Endothelial cell of umbilical vein (primary cell): ENCODE measurements at regions not wholly inside any gene's neighbourhood (a gene's known extent, or its start where the extent isn't known, plus 50 kb on each side); places are given as distances from the start of the nearest gene placed in this dataset.
A peak's percentile ranks its signal among the peaks of the same experiment; 100 is the strongest.

ENCODE experiments used
- BruUV-seq: library from RNA; stranded (reverse); fragments of 400-500 nt; replicated peaks from 2 replicates; lab custom pipeline; 2021; lab: Mats Ljungman, UMichigan
- CTCF ChIA-PET: fragments of 300-600, 350-600 bp; sonication (Branson Sonifier 250); formaldehyde crosslinking; loops from one replicate; lab custom pipeline; 2021; ENCODE audit warnings: antibody characterized with exemption, inconsistent platforms; lab: Charles Lee
- POLR2A ChIA-PET: fragments of 300-600, 350-600 bp; sonication (Branson Sonifier 250); formaldehyde crosslinking; loops from one replicate; lab custom pipeline; 2021; ENCODE audit warnings: antibody characterized with exemption, inconsistent platforms; lab: Charles Lee
- DNase-seq: peaks from one replicate; pipeline ENCODE4 v3.0.0-alpha.2; 2011; ENCODE audit warnings: low read depth, low spot score
- FAIRE-seq: peaks from 2 replicates; lab custom pipeline; 2011; peaks lifted over from hg19 to GRCh38; lab: Jason Lieb, UNC
- H2AFZ ChIP-seq: 2 replicates; pipeline ENCODE4 v1.6.0; 2012; ENCODE audit warnings: low read depth, low read length, control low read depth, inconsistent platforms
- H3K27ac ChIP-seq: 2 replicates; pipeline ENCODE4 v1.5.1; 2011; ENCODE audit warnings: low read depth, mild to moderate bottlenecking, control low read depth, low read length, moderate library complexity; ENCODE audit not compliant: insufficient read depth
- H3K27me3 ChIP-seq, 2 experiments: 2 replicates each; pipeline versions ENCODE4 v1.6.0 to v1.6.1; 2011; ENCODE audit warnings: low read length in 2 of 2, mixed read lengths in 1 of 2; ENCODE audit not compliant: control insufficient read depth in 2 of 2, insufficient read depth in 2 of 2
- H3K36me3 ChIP-seq, 2 experiments: 2 replicates in 1 of 2; 3 replicates in 1 of 2; pipeline ENCODE4 v1.5.1; 2011; ENCODE audit warnings: low read length in 2 of 2, mild to moderate bottlenecking in 1 of 2, moderate library complexity in 1 of 2; ENCODE audit not compliant: control insufficient read depth in 2 of 2, insufficient read depth in 2 of 2; ENCODE audit errors: extremely low read depth in 1 of 2
- H3K4me1 ChIP-seq: 3 replicates; pipeline ENCODE4 v1.5.1; 2011; ENCODE audit warnings: mild to moderate bottlenecking, low read length; ENCODE audit not compliant: control insufficient read depth, insufficient read depth; ENCODE audit errors: extremely low read depth
- H3K4me2 ChIP-seq: 2 replicates; pipeline ENCODE4 v1.6.1; 2011; ENCODE audit warnings: low read length, control low read depth, mixed read lengths; ENCODE audit not compliant: insufficient read depth
- H3K4me3 ChIP-seq, 3 experiments: fragments of 200-600 bp in 1 of 3; sonication (generic), shearing (Covaris generic) in 1 of 3; replicated peaks in 1 of 3; 2 replicates each; pipeline ENCODE4 v1.5.1; 2011 to 2016; ENCODE audit warnings: control low read depth in 3 of 3, low read length in 3 of 3, mild to moderate bottlenecking in 2 of 3, inconsistent platforms in 1 of 3, low read depth in 1 of 3, moderate library complexity in 1 of 3; ENCODE audit not compliant: insufficient read depth in 1 of 3
- H3K79me2 ChIP-seq: 2 replicates; pipeline ENCODE4 v1.6.0; 2012; ENCODE audit warnings: low read length, inconsistent platforms; ENCODE audit not compliant: control insufficient read depth, insufficient read depth
- H3K9ac ChIP-seq: replicated peaks from 2 replicates; pipeline ENCODE3; 2011; ENCODE audit warnings: low read length, control low read depth; ENCODE audit not compliant: insufficient read depth; ENCODE audit errors: extremely low read depth
- H3K9me1 ChIP-seq: replicated peaks from 3 replicates; pipeline ENCODE4 v1.6.0; 2011; ENCODE audit warnings: mild to moderate bottlenecking, low read length; ENCODE audit not compliant: control insufficient read depth, insufficient read depth; ENCODE audit errors: extremely low read depth
- H3K9me3 ChIP-seq: replicated peaks from 2 replicates; pipeline ENCODE4 v1.5.1; 2012; ENCODE audit warnings: low read length, inconsistent platforms; ENCODE audit not compliant: control insufficient read depth, insufficient read depth
- H4K20me1 ChIP-seq: replicated peaks from 2 replicates; pipeline ENCODE3; 2011; ENCODE audit warnings: mild to moderate bottlenecking, low read length; ENCODE audit not compliant: control insufficient read depth, insufficient read depth; ENCODE audit errors: extremely low read depth
- FOS ChIP-seq: IDR thresholded peaks from 2 replicates; pipeline ENCODE4 v1.6.1; 2011; ENCODE audit warnings: mild to moderate bottlenecking, low read length, moderate library complexity, borderline replicate concordance; ENCODE audit not compliant: insufficient read depth
- JUN ChIP-seq: IDR thresholded peaks from 2 replicates; pipeline ENCODE4 v1.6.1; 2011; ENCODE audit warnings: borderline replicate concordance, low read depth; ENCODE audit not compliant: insufficient read length, insufficient read depth
- POLR2A ChIP-seq: IDR thresholded peaks from 2 replicates; pipeline ENCODE4 v1.6.1; 2012; ENCODE audit warnings: low read depth, mild to moderate bottlenecking, control low read depth, low read length
- dilution Hi-C: fragments of 300-500 bp; cut with MboI; formaldehyde crosslinking; loops from one replicate; pipeline ENCODE4 v1.15.0; 2019; ENCODE audit warnings: low sequenced_read_pairs; ENCODE audit not compliant: extremely low pct_ligation_motif_present
- intact Hi-C: fragments of 100-400 bp; cut with micrococcal nuclease; formaldehyde crosslinking; loops from one replicate; pipeline ENCODE4 v1.10.0; 2022

DNA sequence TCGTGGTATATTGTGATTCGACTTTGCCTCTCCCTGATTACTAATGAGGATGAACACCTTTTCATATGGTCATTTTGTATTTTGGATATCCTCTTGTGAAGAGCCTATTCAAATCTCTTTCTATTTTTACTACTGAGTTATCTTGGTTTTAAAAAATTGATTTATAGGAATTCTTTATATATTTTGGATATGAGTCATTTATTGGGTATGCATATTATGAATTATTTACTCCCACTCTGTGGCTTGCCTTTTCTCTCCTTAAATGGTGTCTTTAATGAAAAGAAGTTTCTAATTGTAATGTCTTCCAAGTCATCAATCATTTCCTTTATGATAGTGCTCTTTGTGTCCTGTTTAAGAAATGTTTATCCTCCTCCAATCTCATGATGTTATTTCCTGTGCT lies 191.5 kb upstream of the DPH6 start:
- POLR2A ChIA-PET, result interaction anchor here (0.6 kb wide), 1 partner anchor 65 kb away, joined by 3 read pairs; no protein-coding TSS in a partner anchor
- Histone ChIP-seq H3K79me2 (no peaks in the 10 kb centered on the region), H3K4me1 (peaks cover 31% of the 10 kb centered on the region), H3K27me3 (no peaks in the 10 kb centered on the region), H3K4me2 (peak overlapping the region; percentile 57), H3K4me3 (no peak overlapping the region), H3K36me3 (no peaks in the 10 kb centered on the region), H2AFZ (peak overlapping the region; percentile 41), H3K9me1 (no peaks in the 10 kb centered on the region), H3K9me3 (no peaks in the 10 kb centered on the region), H3K27ac (peak overlapping the region; percentile 64), H3K9ac (no peak overlapping the region), H4K20me1 (no peaks in the 10 kb centered on the region)
- CTCF ChIA-PET, result interaction anchor here (0.9 to 2.6 kb wide), 4 partner anchors 12 to 449 kb away, joined by 3 to 17 read pairs (median 3); no protein-coding TSS in a partner anchor
- BruUV-seq, result no TSS peak
- FAIRE-seq, result no peak
- intact Hi-C loops, result loop anchor here (2.0 to 5.0 kb wide), 2 partner anchors 39 to 1360 kb away; no protein-coding TSS in a partner anchor
- dilution Hi-C loops, result no loop called here
- DNase-seq, result no peak
- TF ChIP-seq JUN, result peak; percentile 4
- no peak for TF ChIP-seq FOS

DNA sequence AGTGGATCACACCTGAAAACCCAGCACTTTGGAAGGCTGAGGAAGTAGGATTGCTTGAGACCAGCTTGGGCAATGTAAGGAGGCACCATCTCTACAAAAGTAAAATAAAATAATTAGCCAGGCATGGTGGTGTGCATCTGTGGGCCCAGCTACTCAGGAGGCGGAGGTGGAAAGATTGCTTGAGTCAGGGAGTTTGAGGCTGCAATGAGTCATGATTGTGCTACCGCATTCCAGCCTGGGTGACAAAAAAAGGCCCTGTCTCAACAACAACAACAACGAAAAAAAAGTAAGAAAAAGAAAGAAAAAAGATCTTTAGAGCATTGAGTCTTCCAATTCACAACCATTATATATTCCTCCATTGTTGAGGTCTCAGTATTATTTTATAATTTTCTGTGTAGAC lies 192.4 kb upstream of the DPH6 start:
- peak overlapping the region; percentile 58 for H3K4me2 ChIP-seq
- no peak overlapping the region for H3K4me3 ChIP-seq
- POLR2A ChIA-PET, result no interaction called here
- no peaks in the 10 kb centered on the region for H4K20me1 ChIP-seq
- DNase-seq (peak; percentile 44), FAIRE-seq (peak; percentile 87)
- CTCF ChIA-PET, result interaction anchor here (0.7 to 2.6 kb wide), 6 partner anchors 11 to 450 kb away, joined by 3 to 17 read pairs (median 3); no protein-coding TSS in a partner anchor
- H3K27me3 ChIP-seq, result no peaks in the 10 kb centered on the region
- no peaks in the 10 kb centered on the region for H3K9me3 ChIP-seq
- BruUV-seq, result no TSS peak
- H3K4me1 ChIP-seq, result peaks cover 31% of the 10 kb centered on the region
- H3K36me3 ChIP-seq, result no peaks in the 10 kb centered on the region
- H3K9me1 ChIP-seq, result no peaks in the 10 kb centered on the region
- peak; percentile 73 for TF ChIP-seq JUN
- TF ChIP-seq FOS, result peak; percentile 28
- TF ChIP-seq POLR2A, result no peak
- peak overlapping the region; percentile 64 for H3K27ac ChIP-seq
- no peaks in the 10 kb centered on the region for H3K79me2 ChIP-seq
- dilution Hi-C loops, result no loop called here
- peak overlapping the region; percentile 33 for H3K9ac ChIP-seq
- H2AFZ ChIP-seq, result peak overlapping the region; percentile 1
- intact Hi-C loops, result loop anchor here (5.0 kb wide), 1 partner anchor 1359 kb away; no protein-coding TSS in a partner anchor
